ENCODE measurements at regions not wholly inside any gene's neighbourhood (a gene's known extent, or its start where the extent isn't known, plus 50 kb on each side); places are given as distances from the start of the nearest gene placed in this dataset.

DNA sequence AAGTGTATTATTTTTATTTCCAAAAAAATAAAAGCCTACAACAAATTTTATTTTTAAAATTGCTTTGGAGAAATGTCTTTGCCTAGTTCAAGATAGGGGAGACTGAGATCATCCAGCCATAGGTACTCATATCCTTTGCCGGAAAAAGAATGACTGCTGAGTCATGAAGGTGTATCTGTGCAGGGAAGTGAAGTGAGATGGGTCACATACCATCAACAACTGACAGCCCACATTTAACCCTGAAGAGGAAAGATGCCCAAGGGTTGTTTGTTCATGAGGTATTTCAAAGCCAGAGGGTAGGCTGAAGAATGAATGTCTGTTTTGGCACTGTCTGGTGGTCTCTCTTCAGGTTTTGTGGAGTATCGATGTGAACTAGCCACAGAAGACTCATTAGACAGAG is 106.7 kb upstream of the TTC29 start:
- TF ChIP-seq YY1 (IDR thresholded peaks at IDR 0.05; ENCODE audit: insufficient read depth, insufficient read length) (no peak), ZNF274 (IDR thresholded peaks at IDR 0.05; ENCODE audit: low read depth, low read length) (no peak), SUZ12 (IDR thresholded peaks at IDR 0.05; ENCODE audit: extremely low read depth, insufficient read depth, insufficient read length) (no peak)
- H3K9me3 ChIP-seq (ENCODE audit: insufficient read depth, low read length), result peaks cover 7% of the 10 kb centered on the region
- DNase-seq (ENCODE audit: low read depth, low spot score), result no peak
- H3K27me3 ChIP-seq (ENCODE audit: insufficient read depth, insufficient read length), result no peaks in the 10 kb centered on the region
- no peak overlapping the region for H3K4me3 ChIP-seq (ENCODE audit: insufficient read length, low read depth)
- H3K9ac ChIP-seq (ENCODE audit: insufficient read length, low read depth), result no peak overlapping the region
- no peaks in the 10 kb centered on the region for H3K4me1 ChIP-seq (ENCODE audit: insufficient read depth, insufficient read length)
- no peaks in the 10 kb centered on the region for H3K36me3 ChIP-seq (ENCODE audit: insufficient read depth, insufficient read length, low read length)

DNA sequence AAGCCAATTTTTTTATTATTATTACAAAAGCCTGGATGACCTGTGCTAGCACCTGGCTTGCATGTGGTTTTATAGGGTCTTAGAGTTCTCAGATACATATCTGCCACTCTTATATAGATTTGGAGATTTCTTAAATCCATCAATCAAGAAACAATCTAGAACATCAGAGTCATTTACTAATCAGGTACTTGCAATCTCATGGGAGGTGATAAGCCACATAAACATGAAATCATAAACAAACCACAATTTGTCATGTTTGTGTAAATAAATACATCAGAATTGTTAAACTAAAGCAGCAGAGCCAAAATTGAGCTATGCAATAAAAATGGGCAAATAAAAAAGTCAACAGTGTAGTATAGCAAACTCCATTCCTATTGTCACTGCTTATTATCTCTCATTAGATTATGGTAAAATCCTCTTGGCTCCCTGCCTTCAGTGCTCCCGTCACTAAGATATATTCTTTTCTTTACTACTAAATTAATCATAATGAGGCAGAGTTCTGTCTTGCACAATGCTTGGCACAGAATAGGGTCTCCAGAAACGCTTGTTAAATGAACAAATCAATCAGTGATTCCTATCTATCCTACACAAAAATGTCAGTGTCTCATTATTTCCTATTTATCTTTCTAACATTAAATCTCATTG is 108.7 kb upstream of the TTC29 start:
- Histone ChIP-seq H3K4me1 (ENCODE audit: insufficient read depth, insufficient read length) (no peaks in the 10 kb centered on the region), H3K9me3 (ENCODE audit: insufficient read depth, low read length) (peaks cover 7% of the 10 kb centered on the region), H3K9ac (ENCODE audit: insufficient read length, low read depth) (no peak overlapping the region), H3K27me3 (ENCODE audit: insufficient read depth, insufficient read length) (no peaks in the 10 kb centered on the region), H3K4me3 (ENCODE audit: insufficient read length, low read depth) (no peak overlapping the region), H3K36me3 (ENCODE audit: insufficient read depth, insufficient read length, low read length) (no peaks in the 10 kb centered on the region)
- DNase-seq (ENCODE audit: low read depth, low spot score), result no peak
- no peak for TF ChIP-seq YY1 (IDR thresholded peaks at IDR 0.05; ENCODE audit: insufficient read depth, insufficient read length)
- no peak for TF ChIP-seq ZNF274 (IDR thresholded peaks at IDR 0.05; ENCODE audit: low read depth, low read length)
- no peak for TF ChIP-seq SUZ12 (IDR thresholded peaks at IDR 0.05; ENCODE audit: extremely low read depth, insufficient read depth, insufficient read length)

DNA sequence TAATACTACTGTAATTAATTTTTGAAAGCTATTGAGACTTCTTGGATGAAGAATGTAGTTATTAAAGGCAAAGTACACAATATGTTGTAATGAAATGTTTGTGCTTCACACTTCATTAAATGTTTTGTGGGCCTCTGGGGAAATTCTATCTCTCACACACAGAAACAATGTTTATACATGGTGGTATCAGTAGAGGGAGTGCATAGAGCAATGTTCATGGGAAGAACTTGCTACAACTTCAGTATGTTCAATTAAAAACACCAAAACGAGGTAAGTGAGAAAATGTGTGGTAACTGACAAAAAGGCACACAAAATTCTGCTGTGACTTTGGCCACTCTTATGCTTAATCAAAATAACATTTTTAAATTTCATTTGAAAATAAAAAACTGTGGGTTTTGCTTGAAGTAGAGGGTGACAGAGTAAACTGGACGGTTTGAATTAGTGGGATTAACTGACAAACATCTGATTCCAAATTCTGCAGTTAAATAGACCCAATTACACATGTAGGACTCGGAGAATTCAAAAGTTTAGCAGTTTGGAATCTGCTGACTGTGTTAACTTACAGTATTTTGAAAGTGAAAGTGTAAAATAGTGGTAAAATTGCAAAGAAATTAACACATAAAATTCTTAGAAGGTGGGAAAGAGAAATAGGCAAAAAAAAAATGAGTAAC is 111.4 kb upstream of the TTC29 start:
- no peak for TF ChIP-seq ZNF274 (IDR thresholded peaks at IDR 0.05; ENCODE audit: low read depth, low read length)
- no peak for TF ChIP-seq YY1 (IDR thresholded peaks at IDR 0.05; ENCODE audit: insufficient read depth, insufficient read length)
- TF ChIP-seq SUZ12 (IDR thresholded peaks at IDR 0.05; ENCODE audit: extremely low read depth, insufficient read depth, insufficient read length), result no peak
- Histone ChIP-seq H3K36me3 (ENCODE audit: insufficient read depth, insufficient read length, low read length) (no peaks in the 10 kb centered on the region), H3K4me3 (ENCODE audit: insufficient read length, low read depth) (peak overlapping the region; percentile 2), H3K27me3 (ENCODE audit: insufficient read depth, insufficient read length) (no peaks in the 10 kb centered on the region), H3K9me3 (ENCODE audit: insufficient read depth, low read length) (no peaks in the 10 kb centered on the region), H3K9ac (ENCODE audit: insufficient read length, low read depth) (no peak overlapping the region), H3K4me1 (ENCODE audit: insufficient read depth, insufficient read length) (no peaks in the 10 kb centered on the region)
- no peak for DNase-seq (ENCODE audit: low read depth, low spot score)

DNA sequence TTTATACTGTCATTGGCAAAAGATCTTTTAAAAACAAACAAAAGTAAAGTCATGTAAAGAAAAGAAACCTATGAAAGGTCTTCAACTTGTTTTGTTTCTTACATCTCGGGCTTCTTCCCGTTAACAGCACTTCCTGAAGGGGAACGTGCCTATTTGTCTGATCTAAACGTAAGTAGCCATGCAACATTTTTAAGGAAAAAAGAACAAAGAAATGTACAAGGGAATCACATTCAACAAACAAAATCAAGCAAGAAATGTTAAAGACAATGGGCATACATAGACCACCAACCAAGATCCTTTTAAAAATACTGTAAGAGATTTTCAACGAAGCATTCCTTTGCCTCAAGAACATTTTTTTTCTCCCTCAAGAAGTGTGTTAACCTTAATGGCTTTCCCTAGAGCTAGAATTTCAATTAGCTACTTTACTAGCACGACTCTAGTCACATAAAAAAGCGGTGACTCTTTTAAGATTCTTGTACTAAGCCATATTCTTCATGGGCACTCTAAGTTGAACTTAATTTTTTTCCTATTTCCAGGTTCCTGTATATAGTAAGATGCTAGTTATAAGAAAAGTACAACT is 112.0 kb upstream of the TTC29 start:
- no peaks in the 10 kb centered on the region for H3K27me3 ChIP-seq (ENCODE audit: insufficient read depth, insufficient read length)
- H3K4me1 ChIP-seq (ENCODE audit: insufficient read depth, insufficient read length), result no peaks in the 10 kb centered on the region
- no peak overlapping the region for H3K9ac ChIP-seq (ENCODE audit: insufficient read length, low read depth)
- no peaks in the 10 kb centered on the region for H3K36me3 ChIP-seq (ENCODE audit: insufficient read depth, insufficient read length, low read length)
- DNase-seq (ENCODE audit: low read depth, low spot score), result no peak
- peak overlapping the region; percentile 2 for H3K4me3 ChIP-seq (ENCODE audit: insufficient read length, low read depth)
- no peak for TF ChIP-seq SUZ12 (IDR thresholded peaks at IDR 0.05; ENCODE audit: extremely low read depth, insufficient read depth, insufficient read length)
- no peak for TF ChIP-seq ZNF274 (IDR thresholded peaks at IDR 0.05; ENCODE audit: low read depth, low read length)
- TF ChIP-seq YY1 (IDR thresholded peaks at IDR 0.05; ENCODE audit: insufficient read depth, insufficient read length), result no peak
- H3K9me3 ChIP-seq (ENCODE audit: insufficient read depth, low read length), result no peaks in the 10 kb centered on the region

DNA sequence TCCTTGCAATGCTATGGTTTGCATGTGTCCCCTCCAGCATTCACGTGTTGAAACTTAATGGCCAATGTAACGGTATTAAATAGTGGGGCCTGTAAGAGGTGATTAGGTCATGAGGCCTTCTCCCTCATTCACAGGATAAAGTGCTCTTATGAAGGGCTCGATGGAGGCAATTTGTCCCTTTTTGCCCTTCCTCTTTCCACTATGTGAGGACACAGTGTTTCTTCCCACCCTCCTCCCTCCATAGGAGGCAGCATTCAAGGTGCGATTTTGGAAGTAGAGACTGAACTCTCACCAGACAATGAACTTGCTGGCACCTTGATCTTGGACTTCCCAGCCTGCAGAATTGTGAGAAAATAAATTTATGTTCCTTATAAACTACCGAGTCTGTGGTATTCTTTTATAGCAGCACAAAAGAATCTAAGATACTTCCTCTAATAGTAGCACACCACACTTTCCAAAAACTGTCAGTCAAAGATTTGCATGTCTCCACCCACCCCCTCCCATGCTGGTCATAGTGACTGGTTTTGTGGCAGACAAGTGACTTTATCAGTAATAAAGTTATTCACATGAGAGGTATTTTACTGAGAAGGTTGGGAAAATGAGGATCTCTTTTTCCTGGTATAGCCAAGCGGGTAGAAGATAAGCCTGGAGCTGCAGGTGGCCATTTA is 113.5 kb upstream of the TTC29 start:
- no peak for DNase-seq (ENCODE audit: low read depth, low spot score)
- Histone ChIP-seq H3K36me3 (ENCODE audit: insufficient read depth, insufficient read length, low read length) (no peaks in the 10 kb centered on the region), H3K9ac (ENCODE audit: insufficient read length, low read depth) (no peak overlapping the region), H3K27me3 (ENCODE audit: insufficient read depth, insufficient read length) (no peaks in the 10 kb centered on the region), H3K4me3 (ENCODE audit: insufficient read length, low read depth) (no peak overlapping the region), H3K9me3 (ENCODE audit: insufficient read depth, low read length) (no peaks in the 10 kb centered on the region), H3K4me1 (ENCODE audit: insufficient read depth, insufficient read length) (no peaks in the 10 kb centered on the region)
- TF ChIP-seq SUZ12 (IDR thresholded peaks at IDR 0.05; ENCODE audit: extremely low read depth, insufficient read depth, insufficient read length) (no peak), YY1 (IDR thresholded peaks at IDR 0.05; ENCODE audit: insufficient read depth, insufficient read length) (no peak), ZNF274 (IDR thresholded peaks at IDR 0.05; ENCODE audit: low read depth, low read length) (no peak)

DNA sequence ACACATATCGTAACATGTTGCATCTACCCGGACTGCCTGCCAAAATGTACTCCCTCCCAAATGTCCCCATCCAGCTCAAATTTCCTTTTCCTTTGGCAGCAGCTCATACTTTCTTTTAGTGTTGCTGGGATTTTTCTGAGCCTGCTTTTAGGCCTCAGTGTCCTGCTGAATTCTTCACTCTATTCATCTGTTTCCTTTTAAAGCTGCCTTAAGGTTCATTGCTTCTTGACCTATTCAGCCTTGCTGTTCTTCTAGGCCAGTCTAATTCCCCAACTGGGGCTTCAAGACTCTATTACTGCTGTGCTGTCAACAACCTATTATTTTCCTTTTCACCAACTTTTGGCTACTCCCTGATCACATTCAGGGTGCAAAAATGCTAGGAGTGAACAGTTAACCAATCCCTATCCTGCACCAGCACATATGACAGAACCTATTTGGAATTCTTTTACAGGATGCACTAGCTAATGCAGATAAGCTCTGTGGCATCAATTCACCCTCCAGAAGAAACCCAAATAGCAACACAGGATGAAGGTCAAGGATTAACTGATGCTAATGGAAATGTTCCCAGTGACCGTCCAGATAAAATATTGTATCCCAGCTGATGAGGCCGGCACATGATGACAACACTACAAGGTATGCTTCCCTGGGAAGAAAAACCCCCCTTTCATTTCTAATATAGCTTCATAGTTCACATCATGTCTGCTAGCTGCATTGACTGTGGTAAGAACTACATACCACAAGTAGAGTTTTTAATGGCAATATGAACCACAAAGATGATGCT is 114.7 kb upstream of the TTC29 start:
- Histone ChIP-seq H3K27me3 (ENCODE audit: insufficient read depth, insufficient read length) (no peaks in the 10 kb centered on the region), H3K4me1 (ENCODE audit: insufficient read depth, insufficient read length) (no peaks in the 10 kb centered on the region), H3K36me3 (ENCODE audit: insufficient read depth, insufficient read length, low read length) (no peaks in the 10 kb centered on the region), H3K4me3 (ENCODE audit: insufficient read length, low read depth) (no peak overlapping the region), H3K9me3 (ENCODE audit: insufficient read depth, low read length) (no peaks in the 10 kb centered on the region), H3K9ac (ENCODE audit: insufficient read length, low read depth) (no peak overlapping the region)
- DNase-seq (ENCODE audit: low read depth, low spot score), result no peak
- no peak for TF ChIP-seq ZNF274 (IDR thresholded peaks at IDR 0.05; ENCODE audit: low read depth, low read length)
- no peak for TF ChIP-seq SUZ12 (IDR thresholded peaks at IDR 0.05; ENCODE audit: extremely low read depth, insufficient read depth, insufficient read length)
- TF ChIP-seq YY1 (IDR thresholded peaks at IDR 0.05; ENCODE audit: insufficient read depth, insufficient read length), result no peak

All from NT2/D1 (cell line).